MM.1S (cell line): ENCODE measurements at regions not wholly inside any gene's neighbourhood (a gene's known extent, or its start where the extent isn't known, plus 50 kb on each side); places are given as distances from the start of the nearest gene placed in this dataset.

Experiments
- DNase-seq: peaks from one replicate; pipeline ENCODE4 v3.0.0-alpha.2; 2015
- H2AFZ ChIP-seq: fragments of 300-600 bp; sonication (generic); 2 replicates; pipeline ENCODE4 v1.6.0; 2016; ENCODE audit warnings: antibody characterized with exemption, low read length
- H3F3A ChIP-seq: fragments of 300-600 bp; sonication (generic); 2 replicates; pipeline ENCODE4 v1.6.1; 2016; ENCODE audit warnings: mild to moderate bottlenecking, antibody characterized with exemption, low read length, moderate library complexity, mixed read lengths; ENCODE audit not compliant: insufficient read depth
- H3K27ac ChIP-seq: fragments of 300-600 bp; sonication (generic); 2 replicates; pipeline ENCODE4 v1.5.1; 2016; ENCODE audit warnings: mild to moderate bottlenecking, low read length
- H3K27me3 ChIP-seq: fragments of 300-600 bp; sonication (generic); replicated peaks from 2 replicates; pipeline ENCODE4 v1.6.0; 2016; ENCODE audit warnings: low read length; ENCODE audit not compliant: insufficient read depth
- H3K36me3 ChIP-seq: fragments of 300-600 bp; sonication (generic); replicated peaks from 2 replicates; pipeline ENCODE4 v1.6.1; 2016; ENCODE audit warnings: mild to moderate bottlenecking, low read length, mixed read lengths; ENCODE audit not compliant: insufficient read depth
- H3K4me1 ChIP-seq: fragments of 300-600 bp; sonication (generic); 2 replicates; pipeline ENCODE4 v1.6.1; 2016; ENCODE audit warnings: low read length, mixed read lengths
- H3K4me2 ChIP-seq: fragments of 300-600 bp; sonication (generic); 2 replicates; pipeline ENCODE4 v1.6.0; 2016; ENCODE audit warnings: low read depth, low read length
- H3K4me3 ChIP-seq: fragments of 300-600 bp; sonication (generic); 2 replicates; pipeline ENCODE4 v1.5.1; 2016; ENCODE audit warnings: low read length, mixed read lengths
- H3K79me2 ChIP-seq: fragments of 300-600 bp; sonication (generic); 2 replicates; pipeline ENCODE4 v1.6.1; 2016; ENCODE audit warnings: mixed run types, low read length, mixed read lengths
- H3K9ac ChIP-seq: fragments of 300-600 bp; sonication (generic); 2 replicates; pipeline ENCODE4 v1.6.1; 2016; ENCODE audit warnings: low read length, mixed read lengths
- H3K9me2 ChIP-seq: fragments of 300-600 bp; sonication (generic); replicated peaks from 2 replicates; pipeline ENCODE4 v1.6.1; 2016; ENCODE audit warnings: mild to moderate bottlenecking, low read length, mixed read lengths; ENCODE audit not compliant: insufficient read depth
- H3K9me3 ChIP-seq: fragments of 300-600 bp; sonication (generic); replicated peaks from 2 replicates; pipeline ENCODE4 v1.6.1; 2016; ENCODE audit warnings: mild to moderate bottlenecking, low read length, mixed read lengths; ENCODE audit not compliant: insufficient read depth
- H4K20me1 ChIP-seq: fragments of 300-600 bp; sonication (generic); 2 replicates; pipeline ENCODE4 v1.6.1; 2016; ENCODE audit warnings: mild to moderate bottlenecking, low read length, moderate library complexity, mixed read lengths; ENCODE audit not compliant: insufficient read depth
- CTCF ChIP-seq: fragments of 300-600 bp; sonication (generic); IDR thresholded peaks from 2 replicates; pipeline ENCODE4 v1.5.1; 2016; ENCODE audit warnings: antibody characterized with exemption, low read length, mixed read lengths
- EZH2 ChIP-seq: fragments of 300-600 bp; sonication (generic); optimal IDR thresholded peaks from 2 replicates; pipeline ENCODE3; 2017; ENCODE audit warnings: low read depth, mild to moderate bottlenecking, antibody characterized with exemption, low read length, mixed read lengths
- EZH2phosphoT487 ChIP-seq: fragments of 300-600 bp; sonication (generic); IDR thresholded peaks from 2 replicates; pipeline ENCODE4 v1.6.1; 2018; ENCODE audit warnings: antibody characterized with exemption, low read length

GRCh38 chr16:65890203-65890602, 476.3 kb upstream of the CDH5 start:
- no peak overlapping the region for H3K4me3 ChIP-seq
- H3K4me1 ChIP-seq, result no peaks in the 10 kb centered on the region
- no peaks in the 10 kb centered on the region for H3K79me2 ChIP-seq
- H3K9me2 ChIP-seq, result no peaks in the 10 kb centered on the region
- H4K20me1 ChIP-seq, result no peaks in the 10 kb centered on the region
- H3F3A ChIP-seq, result no peaks in the 10 kb centered on the region
- TF ChIP-seq EZH2phosphoT487 (no peak), CTCF (no peak), EZH2 (no peak)
- H3K27me3 ChIP-seq, result no peaks in the 10 kb centered on the region
- H3K9ac ChIP-seq, result no peak overlapping the region
- H3K9me3 ChIP-seq, result no peaks in the 10 kb centered on the region
- H3K36me3 ChIP-seq, result no peaks in the 10 kb centered on the region
- no peak overlapping the region for H3K27ac ChIP-seq
- H3K4me2 ChIP-seq, result no peak overlapping the region
- no peak for DNase-seq
- no peak overlapping the region for H2AFZ ChIP-seq

- no peaks in the 10 kb centered on the region for H3K79me2 ChIP-seq
- H3K4me3 ChIP-seq, result no peak overlapping the region
- H2AFZ ChIP-seq, result no peak overlapping the region
- TF ChIP-seq EZH2, result no peak
- H3K9ac ChIP-seq, result no peak overlapping the region
- no peaks in the 10 kb centered on the region for H4K20me1 ChIP-seq
- no peaks in the 10 kb centered on the region for H3K27me3 ChIP-seq
- no peaks in the 10 kb centered on the region for H3K4me1 ChIP-seq
- no peak for DNase-seq
- H3K27ac ChIP-seq, result no peak overlapping the region
- H3K36me3 ChIP-seq, result no peaks in the 10 kb centered on the region
- H3K4me2 ChIP-seq, result no peak overlapping the region
- H3K9me2 ChIP-seq, result no peaks in the 10 kb centered on the region
- H3K9me3 ChIP-seq, result no peaks in the 10 kb centered on the region
- H3F3A ChIP-seq, result no peaks in the 10 kb centered on the region
Measured at GRCh38 chr16:65889533-65889966, 476.9 kb upstream of the CDH5 start.

GRCh38 chr16:65888201-65888600, 478.3 kb upstream of the CDH5 start:
- no peak overlapping the region for H3K4me3 ChIP-seq
- no peaks in the 10 kb centered on the region for H3K79me2 ChIP-seq
- H3F3A ChIP-seq, result no peaks in the 10 kb centered on the region
- H4K20me1 ChIP-seq, result no peaks in the 10 kb centered on the region
- no peaks in the 10 kb centered on the region for H3K9me3 ChIP-seq
- H3K4me2 ChIP-seq, result no peak overlapping the region
- H3K36me3 ChIP-seq, result no peaks in the 10 kb centered on the region
- no peaks in the 10 kb centered on the region for H3K27me3 ChIP-seq
- H3K9ac ChIP-seq, result no peak overlapping the region
- no peak for DNase-seq
- TF ChIP-seq CTCF, result no peak
- TF ChIP-seq EZH2, result no peak
- no peak for TF ChIP-seq EZH2phosphoT487
- no peaks in the 10 kb centered on the region for H3K9me2 ChIP-seq
- no peak overlapping the region for H2AFZ ChIP-seq
- H3K27ac ChIP-seq, result no peak overlapping the region
- no peaks in the 10 kb centered on the region for H3K4me1 ChIP-seq

GRCh38 chr16:65884018-65884417, 482.5 kb upstream of the CDH5 start:
- H2AFZ ChIP-seq, result no peak overlapping the region
- H3K4me3 ChIP-seq, result no peak overlapping the region
- H3K36me3 ChIP-seq, result no peaks in the 10 kb centered on the region
- no peak overlapping the region for H3K27ac ChIP-seq
- no peaks in the 10 kb centered on the region for H3K9me2 ChIP-seq
- no peaks in the 10 kb centered on the region for H3K4me1 ChIP-seq
- no peak overlapping the region for H3K4me2 ChIP-seq
- DNase-seq, result no peak
- no peak overlapping the region for H3K9ac ChIP-seq
- H3K79me2 ChIP-seq, result no peaks in the 10 kb centered on the region
- H3K27me3 ChIP-seq, result no peaks in the 10 kb centered on the region
- no peaks in the 10 kb centered on the region for H4K20me1 ChIP-seq
- no peak for TF ChIP-seq EZH2phosphoT487
- no peak for TF ChIP-seq CTCF
- TF ChIP-seq EZH2, result no peak
- no peaks in the 10 kb centered on the region for H3F3A ChIP-seq
- no peaks in the 10 kb centered on the region for H3K9me3 ChIP-seq
